Cardiac muscle cell (in vitro differentiated cells and primary cell): ENCODE measurements at regions not wholly inside any gene's neighbourhood (a gene's known extent, or its start where the extent isn't known, plus 50 kb on each side); places are given as distances from the start of the nearest gene placed in this dataset.
"Not testable (repeated sequence)": the region's sequence is repeated elsewhere in the genome, so short reads cannot be mapped to it uniquely, and the experiment has no call there.

Experiments used
- DNase-seq, 2 donors: peaks; one replicate each; pipeline versions ENCODE4 v3.0.0 to v3.0.0-alpha.2; 2010 to 2017; ENCODE audit warnings: low read depth in 1 of 2, low spot score in 1 of 2
- H3K27ac ChIP-seq: fragments of 200-600 bp; sonication (generic); 2 replicates; pipeline ENCODE4 v1.5.1; 2016
- H3K27me3 ChIP-seq: fragments of 200-600 bp; sonication (generic); 2 replicates; pipeline ENCODE4 v1.6.0; 2016; ENCODE audit warnings: control low read depth
- H3K36me3 ChIP-seq: fragments of 200-600 bp; sonication (generic); 2 replicates; pipeline ENCODE4 v1.5.1; 2016; ENCODE audit warnings: control low read depth
- H3K4me1 ChIP-seq: fragments of 200-600 bp; sonication (generic); 2 replicates; pipeline ENCODE4 v1.8.1; 2017; ENCODE audit warnings: low read depth, mild to moderate bottlenecking, mixed run types
- H3K4me3 ChIP-seq: fragments of 200-600 bp; sonication (generic); 2 replicates; pipeline ENCODE4 v1.5.1; 2016; ENCODE audit warnings: mild to moderate bottlenecking
- H3K9me3 ChIP-seq: fragments of 200-600 bp; sonication (generic); 2 replicates; pipeline ENCODE4 v1.5.1; 2017; ENCODE audit warnings: low read depth, mild to moderate bottlenecking, control low read depth
- TF ChIP-seq, protein P1 (sequence below): IDR thresholded peaks from 2 replicates; pipeline ENCODE4 v1.5.1; 2012; ENCODE audit warnings: low read depth, mild to moderate bottlenecking, low read length

- Histone ChIP-seq H3K27ac (no peak overlapping the region), H3K27me3 (no peaks in the 10 kb centered on the region), H3K4me1 (no peaks in the 10 kb centered on the region), H3K36me3 (no peaks in the 10 kb centered on the region), H3K4me3 (no peak overlapping the region), H3K9me3 (no peaks in the 10 kb centered on the region)
- DNase-seq, result no peak
- TF ChIP-seq, protein P1, sequence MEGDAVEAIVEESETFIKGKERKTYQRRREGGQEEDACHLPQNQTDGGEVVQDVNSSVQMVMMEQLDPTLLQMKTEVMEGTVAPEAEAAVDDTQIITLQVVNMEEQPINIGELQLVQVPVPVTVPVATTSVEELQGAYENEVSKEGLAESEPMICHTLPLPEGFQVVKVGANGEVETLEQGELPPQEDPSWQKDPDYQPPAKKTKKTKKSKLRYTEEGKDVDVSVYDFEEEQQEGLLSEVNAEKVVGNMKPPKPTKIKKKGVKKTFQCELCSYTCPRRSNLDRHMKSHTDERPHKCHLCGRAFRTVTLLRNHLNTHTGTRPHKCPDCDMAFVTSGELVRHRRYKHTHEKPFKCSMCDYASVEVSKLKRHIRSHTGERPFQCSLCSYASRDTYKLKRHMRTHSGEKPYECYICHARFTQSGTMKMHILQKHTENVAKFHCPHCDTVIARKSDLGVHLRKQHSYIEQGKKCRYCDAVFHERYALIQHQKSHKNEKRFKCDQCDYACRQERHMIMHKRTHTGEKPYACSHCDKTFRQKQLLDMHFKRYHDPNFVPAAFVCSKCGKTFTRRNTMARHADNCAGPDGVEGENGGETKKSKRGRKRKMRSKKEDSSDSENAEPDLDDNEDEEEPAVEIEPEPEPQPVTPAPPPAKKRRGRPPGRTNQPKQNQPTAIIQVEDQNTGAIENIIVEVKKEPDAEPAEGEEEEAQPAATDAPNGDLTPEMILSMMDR, result no peak
Measured at GRCh38 chr18:1026930-1027329, 122.3 kb downstream of the ADCYAP1 start.

GRCh38 chr18:1033092-1033491, 128.4 kb downstream of the ADCYAP1 start:
- not testable (repeated sequence) for H3K4me1 ChIP-seq, H3K9me3 ChIP-seq, DNase-seq, H3K27ac ChIP-seq, H3K27me3 ChIP-seq, H3K36me3 ChIP-seq, H3K4me3 ChIP-seq

GRCh38 chr18:1034971-1035370, 130.3 kb downstream of the ADCYAP1 start:
- Histone ChIP-seq H3K4me1 (no peaks in the 10 kb centered on the region), H3K36me3 (no peaks in the 10 kb centered on the region), H3K9me3 (no peaks in the 10 kb centered on the region), H3K27me3 (no peaks in the 10 kb centered on the region), H3K4me3 (no peak overlapping the region), H3K27ac (no peak overlapping the region)
- TF ChIP-seq, protein P1, result no peak
- DNase-seq, result no peak

DNA sequence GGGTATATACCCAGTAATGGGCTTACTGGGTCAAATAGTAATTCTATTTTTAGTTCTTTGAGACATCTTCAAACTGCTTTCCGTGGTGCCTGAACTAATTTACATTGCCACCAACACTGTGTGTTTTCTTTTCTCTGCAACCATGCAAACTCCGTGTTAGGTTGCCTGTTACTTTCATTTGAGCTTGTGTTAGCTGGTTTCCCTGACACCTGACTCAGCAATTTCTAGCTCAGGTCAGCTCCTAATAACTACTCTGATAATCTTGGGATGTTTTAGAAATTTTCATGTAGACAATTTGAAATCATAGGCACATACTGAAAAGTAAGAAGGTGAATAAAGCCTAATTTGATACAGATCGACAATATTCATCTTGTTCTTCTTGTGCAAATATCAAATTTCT, 132.3 kb downstream of the ADCYAP1 start:
- H3K4me3 ChIP-seq, result no peak overlapping the region
- H3K36me3 ChIP-seq, result no peaks in the 10 kb centered on the region
- TF ChIP-seq, protein P1, result no peak
- H3K27ac ChIP-seq, result no peak overlapping the region
- no peaks in the 10 kb centered on the region for H3K27me3 ChIP-seq
- no peaks in the 10 kb centered on the region for H3K4me1 ChIP-seq
- no peak for DNase-seq
- no peaks in the 10 kb centered on the region for H3K9me3 ChIP-seq

- Histone ChIP-seq H3K27me3 (no peaks in the 10 kb centered on the region), H3K36me3 (no peaks in the 10 kb centered on the region), H3K9me3 (no peaks in the 10 kb centered on the region), H3K27ac (no peak overlapping the region), H3K4me3 (no peak overlapping the region), H3K4me1 (no peaks in the 10 kb centered on the region)
- TF ChIP-seq, protein P1, result no peak
- no peak for DNase-seq
Measured at GRCh38 chr18:1037776-1038175, 133.1 kb downstream of the ADCYAP1 start.

- no peak overlapping the region for H3K4me3 ChIP-seq
- no peaks in the 10 kb centered on the region for H3K9me3 ChIP-seq
- H3K36me3 ChIP-seq, result no peaks in the 10 kb centered on the region
- TF ChIP-seq, protein P1, result no peak
- no peak for DNase-seq
- no peaks in the 10 kb centered on the region for H3K4me1 ChIP-seq
- no peak overlapping the region for H3K27ac ChIP-seq
- H3K27me3 ChIP-seq, result no peaks in the 10 kb centered on the region
Measured at GRCh38 chr18:1039421-1039820, 134.8 kb downstream of the ADCYAP1 start.

GRCh38 chr18:1043039-1043438, 138.4 kb downstream of the ADCYAP1 start:
- H3K4me3 ChIP-seq, H3K27ac ChIP-seq, DNase-seq, H3K4me1 ChIP-seq, H3K9me3 ChIP-seq, H3K27me3 ChIP-seq, H3K36me3 ChIP-seq: not testable (repeated sequence)
